ENCODE measurements at regions not wholly inside any gene's neighbourhood (a gene's known extent, or its start where the extent isn't known, plus 50 kb on each side); places are given as distances from the start of the nearest gene placed in this dataset.

DNA sequence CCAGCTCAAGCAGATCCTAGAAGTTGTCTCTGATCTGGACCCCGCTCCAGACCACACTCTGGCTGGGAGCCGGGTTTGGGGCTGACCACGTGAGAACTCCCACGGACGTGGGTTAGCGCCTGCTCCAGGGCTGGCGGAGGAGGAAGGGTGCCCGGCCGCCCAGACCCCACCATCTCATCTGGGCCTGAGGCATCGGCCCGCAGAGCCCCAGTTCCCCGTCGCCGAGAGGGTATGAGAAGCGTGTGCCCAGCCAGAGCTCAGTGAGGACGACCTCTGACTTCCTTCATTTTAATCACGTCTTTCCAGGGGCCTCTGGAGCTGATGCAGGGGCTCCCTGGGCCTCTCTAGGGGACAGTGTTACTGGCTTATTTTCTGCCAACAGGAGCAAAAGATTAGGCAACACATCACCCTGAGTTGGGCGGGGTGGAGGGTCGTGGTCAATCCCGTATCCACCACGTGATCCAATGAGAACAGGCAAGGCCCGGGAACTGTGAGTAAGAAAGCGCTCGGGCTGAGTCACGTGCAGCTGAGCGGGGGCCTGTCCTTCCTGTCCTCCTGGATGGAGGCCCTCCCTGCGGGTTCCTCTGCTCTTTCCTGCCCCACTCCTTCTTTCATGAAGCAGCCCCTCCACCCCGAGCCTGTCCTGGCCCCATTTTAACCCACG is 81.1 kb downstream of the SIK1 start:
- Histone ChIP-seq H3K27me3 (ENCODE audit: insufficient read depth, poor library complexity, severe bottlenecking) (no peaks in the 10 kb centered on the region), H3K4me3 (replicated peaks; ENCODE audit: insufficient read depth, low read length) (no peak overlapping the region), H3K27ac (replicated peaks) (no peak overlapping the region; the same call in 1 of the 2 replicates)
- DNase-seq (ENCODE audit: low read depth in 1 of 2, low spot score in 1 of 2): peak; percentile 59 to 86
- TF ChIP-seq GABPA (IDR thresholded peaks at IDR 0.05; ENCODE audit: low read depth) (no peak), SPI1 (IDR thresholded peaks at IDR 0.05; ENCODE audit: borderline replicate concordance, low read depth) (no peak), POLR2AphosphoS5 (IDR thresholded peaks at IDR 0.05; ENCODE audit: low read depth) (no peak)
- TF ChIP-seq, protein P1, sequence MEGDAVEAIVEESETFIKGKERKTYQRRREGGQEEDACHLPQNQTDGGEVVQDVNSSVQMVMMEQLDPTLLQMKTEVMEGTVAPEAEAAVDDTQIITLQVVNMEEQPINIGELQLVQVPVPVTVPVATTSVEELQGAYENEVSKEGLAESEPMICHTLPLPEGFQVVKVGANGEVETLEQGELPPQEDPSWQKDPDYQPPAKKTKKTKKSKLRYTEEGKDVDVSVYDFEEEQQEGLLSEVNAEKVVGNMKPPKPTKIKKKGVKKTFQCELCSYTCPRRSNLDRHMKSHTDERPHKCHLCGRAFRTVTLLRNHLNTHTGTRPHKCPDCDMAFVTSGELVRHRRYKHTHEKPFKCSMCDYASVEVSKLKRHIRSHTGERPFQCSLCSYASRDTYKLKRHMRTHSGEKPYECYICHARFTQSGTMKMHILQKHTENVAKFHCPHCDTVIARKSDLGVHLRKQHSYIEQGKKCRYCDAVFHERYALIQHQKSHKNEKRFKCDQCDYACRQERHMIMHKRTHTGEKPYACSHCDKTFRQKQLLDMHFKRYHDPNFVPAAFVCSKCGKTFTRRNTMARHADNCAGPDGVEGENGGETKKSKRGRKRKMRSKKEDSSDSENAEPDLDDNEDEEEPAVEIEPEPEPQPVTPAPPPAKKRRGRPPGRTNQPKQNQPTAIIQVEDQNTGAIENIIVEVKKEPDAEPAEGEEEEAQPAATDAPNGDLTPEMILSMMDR (IDR thresholded peaks at IDR 0.05; ENCODE audit: insufficient read depth, low read length): no peak
- TF ChIP-seq, protein P2, sequence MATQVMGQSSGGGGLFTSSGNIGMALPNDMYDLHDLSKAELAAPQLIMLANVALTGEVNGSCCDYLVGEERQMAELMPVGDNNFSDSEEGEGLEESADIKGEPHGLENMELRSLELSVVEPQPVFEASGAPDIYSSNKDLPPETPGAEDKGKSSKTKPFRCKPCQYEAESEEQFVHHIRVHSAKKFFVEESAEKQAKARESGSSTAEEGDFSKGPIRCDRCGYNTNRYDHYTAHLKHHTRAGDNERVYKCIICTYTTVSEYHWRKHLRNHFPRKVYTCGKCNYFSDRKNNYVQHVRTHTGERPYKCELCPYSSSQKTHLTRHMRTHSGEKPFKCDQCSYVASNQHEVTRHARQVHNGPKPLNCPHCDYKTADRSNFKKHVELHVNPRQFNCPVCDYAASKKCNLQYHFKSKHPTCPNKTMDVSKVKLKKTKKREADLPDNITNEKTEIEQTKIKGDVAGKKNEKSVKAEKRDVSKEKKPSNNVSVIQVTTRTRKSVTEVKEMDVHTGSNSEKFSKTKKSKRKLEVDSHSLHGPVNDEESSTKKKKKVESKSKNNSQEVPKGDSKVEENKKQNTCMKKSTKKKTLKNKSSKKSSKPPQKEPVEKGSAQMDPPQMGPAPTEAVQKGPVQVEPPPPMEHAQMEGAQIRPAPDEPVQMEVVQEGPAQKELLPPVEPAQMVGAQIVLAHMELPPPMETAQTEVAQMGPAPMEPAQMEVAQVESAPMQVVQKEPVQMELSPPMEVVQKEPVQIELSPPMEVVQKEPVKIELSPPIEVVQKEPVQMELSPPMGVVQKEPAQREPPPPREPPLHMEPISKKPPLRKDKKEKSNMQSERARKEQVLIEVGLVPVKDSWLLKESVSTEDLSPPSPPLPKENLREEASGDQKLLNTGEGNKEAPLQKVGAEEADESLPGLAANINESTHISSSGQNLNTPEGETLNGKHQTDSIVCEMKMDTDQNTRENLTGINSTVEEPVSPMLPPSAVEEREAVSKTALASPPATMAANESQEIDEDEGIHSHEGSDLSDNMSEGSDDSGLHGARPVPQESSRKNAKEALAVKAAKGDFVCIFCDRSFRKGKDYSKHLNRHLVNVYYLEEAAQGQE (IDR thresholded peaks at IDR 0.05; ENCODE audit: insufficient replicate concordance, low read depth): no peak

DNA sequence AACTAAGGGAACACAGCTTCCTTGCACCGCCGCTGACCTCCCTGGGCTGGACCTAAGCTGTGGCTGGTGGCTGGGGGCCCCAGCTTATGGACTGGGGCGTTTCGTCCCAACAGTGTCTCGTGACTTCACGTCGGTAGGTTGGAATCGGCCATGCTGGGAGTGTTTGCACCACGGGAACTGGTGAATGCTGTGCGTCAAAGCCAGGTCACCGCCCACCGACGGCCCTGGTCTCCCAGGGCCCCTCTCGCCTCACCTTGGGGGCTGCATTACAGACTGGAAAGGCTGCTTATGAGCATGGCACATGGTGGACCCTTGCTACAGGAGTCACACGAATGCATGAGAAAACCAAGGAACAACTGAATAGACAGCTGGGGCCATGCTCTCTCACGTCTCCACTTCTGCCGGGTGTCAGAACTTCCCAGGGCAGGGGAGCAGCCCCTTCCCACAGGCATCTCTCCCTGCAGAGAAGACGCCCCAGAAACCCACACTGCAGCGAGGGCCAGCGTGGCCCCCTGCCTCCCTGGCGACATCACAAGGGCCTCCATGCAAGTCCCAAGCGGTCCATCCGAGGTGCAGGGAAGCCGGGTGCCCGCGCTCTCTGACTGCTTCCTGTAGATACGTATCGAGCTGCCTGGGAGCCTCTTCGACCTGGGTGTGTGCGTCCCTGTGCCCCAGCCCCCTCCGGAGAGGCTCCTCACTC is 81.7 kb downstream of the SIK1 start:
- TF ChIP-seq SPI1 (IDR thresholded peaks at IDR 0.05; ENCODE audit: borderline replicate concordance, low read depth) (no peak), GABPA (IDR thresholded peaks at IDR 0.05; ENCODE audit: low read depth) (no peak), POLR2AphosphoS5 (IDR thresholded peaks at IDR 0.05; ENCODE audit: low read depth) (no peak)
- TF ChIP-seq, protein P2 (IDR thresholded peaks at IDR 0.05; ENCODE audit: insufficient replicate concordance, low read depth): no peak
- TF ChIP-seq, protein P1 (IDR thresholded peaks at IDR 0.05; ENCODE audit: insufficient read depth, low read length): no peak
- no peak overlapping the region for H3K27ac ChIP-seq (replicated peaks)
- no peak overlapping the region for H3K4me3 ChIP-seq (replicated peaks; ENCODE audit: insufficient read depth, low read length)
- DNase-seq (ENCODE audit: low read depth in 1 of 2, low spot score in 1 of 2): no peak
- no peaks in the 10 kb centered on the region for H3K27me3 ChIP-seq (ENCODE audit: insufficient read depth, poor library complexity, severe bottlenecking)

DNA sequence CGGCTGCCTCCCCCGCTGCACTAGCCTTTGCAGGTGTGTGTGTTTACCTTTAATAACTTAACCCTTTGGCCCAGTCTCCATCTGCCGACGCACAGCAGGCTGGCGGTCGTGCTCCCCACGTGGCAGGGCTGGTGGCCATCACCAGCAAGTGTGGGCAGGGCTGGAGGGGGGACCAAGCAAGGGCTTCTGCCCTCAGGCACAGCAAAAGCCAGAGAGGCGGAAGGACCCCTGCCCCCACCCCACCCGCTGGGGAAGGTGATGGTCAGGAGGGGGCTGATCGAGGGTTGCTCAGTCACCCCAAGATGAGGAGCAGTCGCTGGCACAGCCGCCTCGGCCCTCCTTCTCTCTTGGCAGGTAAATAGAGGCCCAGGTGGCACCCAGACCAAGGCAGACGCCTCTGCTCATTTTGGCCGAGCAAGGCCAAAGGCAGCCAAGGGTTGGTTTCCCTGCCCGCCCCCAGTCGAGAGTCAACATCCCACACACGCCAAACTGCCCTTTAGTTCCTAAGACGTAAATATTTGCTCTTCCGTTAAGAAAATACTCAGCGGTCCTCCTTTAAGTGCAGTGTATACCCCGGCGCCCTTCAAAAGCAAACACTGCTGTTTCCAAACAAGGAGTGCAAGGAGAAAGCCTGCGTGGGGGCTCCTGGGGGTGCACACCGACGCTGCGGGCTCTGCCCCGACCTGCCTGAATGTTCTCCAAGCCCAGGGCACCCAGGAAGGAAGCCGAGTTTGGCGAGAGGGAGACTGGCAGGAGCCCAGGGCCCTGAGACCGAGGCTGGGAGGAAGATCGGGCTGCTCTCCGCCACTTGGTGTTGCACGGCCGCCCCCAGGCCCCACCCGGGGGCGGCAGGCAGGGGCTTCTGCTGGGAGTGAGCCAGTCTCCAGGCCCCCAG is 82.7 kb downstream of the SIK1 start:
- no peak overlapping the region for H3K4me3 ChIP-seq (replicated peaks; ENCODE audit: insufficient read depth, low read length)
- DNase-seq (ENCODE audit: low read depth in 1 of 2, low spot score in 1 of 2): no peak
- no peaks in the 10 kb centered on the region for H3K27me3 ChIP-seq (ENCODE audit: insufficient read depth, poor library complexity, severe bottlenecking)
- H3K27ac ChIP-seq (replicated peaks): no peak overlapping the region
- TF ChIP-seq SPI1 (IDR thresholded peaks at IDR 0.05; ENCODE audit: borderline replicate concordance, low read depth): no peak
- no peak for TF ChIP-seq GABPA (IDR thresholded peaks at IDR 0.05; ENCODE audit: low read depth)
- TF ChIP-seq, protein P2 (IDR thresholded peaks at IDR 0.05; ENCODE audit: insufficient replicate concordance, low read depth): no peak
